Sciatic nerve (tissue), 2 donors: ENCODE measurements at regions not wholly inside any gene's neighbourhood (a gene's known extent, or its start where the extent isn't known, plus 50 kb on each side); places are given as distances from the start of the nearest gene placed in this dataset.
"Not testable (repeated sequence)": the region's sequence is repeated elsewhere in the genome, so short reads cannot be mapped to it uniquely, and the experiment has no call there.

Source experiments
- ATAC-seq: fragments of 200-7000 bp; cut with Tn5 transposase; one replicate; pipeline ENCODE4 v1.9.1; 2020; ENCODE audit warnings: mild to moderate bottlenecking, moderate library complexity
- DNase-seq: peaks from one replicate; pipeline ENCODE4 v3.0.0-alpha.2; 2020; ENCODE audit warnings: low spot score
- intact Hi-C: fragments of 100-400 bp; cut with DNase I; formaldehyde crosslinking; loops from one replicate; pipeline ENCODE4 v1.14.2; 2022
- donor health status: DM: no; HTN: no; CAD: no.
- donor health status: DM: no; HTN: no; CAD: no.

- no peak for DNase-seq
- ATAC-seq, result no peak
- intact Hi-C loops, result no loop called here
Observed at GRCh38 chr6:8192067-8192466, 89.7 kb upstream of the EEF1E1 start.

- DNase-seq (no peak), ATAC-seq (no peak)
- intact Hi-C loops, result no loop called here
Observed at GRCh38 chr6:8191629-8192028, 89.3 kb upstream of the EEF1E1 start.

GRCh38 chr6:8187209-8187608, 84.9 kb upstream of the EEF1E1 start:
- no peak for DNase-seq
- intact Hi-C loops, result no loop called here
- no peak for ATAC-seq

- DNase-seq (no peak), ATAC-seq (no peak)
- intact Hi-C loops, result no loop called here
Observed at GRCh38 chr6:8182902-8183665, 80.7 kb upstream of the EEF1E1 start.

- ATAC-seq (no peak), DNase-seq (no peak)
- intact Hi-C loops, result no loop called here
Observed at GRCh38 chr6:8181951-8182845, 79.8 kb upstream of the EEF1E1 start.

GRCh38 chr6:8181160-8181881, 79.0 kb upstream of the EEF1E1 start:
- intact Hi-C loops, result no loop called here
- DNase-seq (no peak), ATAC-seq (no peak)

- DNase-seq (no peak), ATAC-seq (peak; percentile 24)
- intact Hi-C loops, result no loop called here
Observed at GRCh38 chr6:8180327-8181159, 78.2 kb upstream of the EEF1E1 start.

- DNase-seq (no peak), ATAC-seq (no peak)
- intact Hi-C loops, result no loop called here
Observed at GRCh38 chr6:8177721-8178120, 75.4 kb upstream of the EEF1E1 start.

- intact Hi-C loops, result no loop called here
- ATAC-seq, result no peak
Observed at GRCh38 chr6:8175046-8175777, 72.9 kb upstream of the EEF1E1 start.

GRCh38 chr6:8174571-8174970, 72.2 kb upstream of the EEF1E1 start:
- intact Hi-C loops, result no loop called here
- ATAC-seq, result no peak
- DNase-seq, result no peak

More at GRCh38 chr6:8175046-8175777, 72.9 kb upstream of the EEF1E1 start:
- no peak for DNase-seq

GRCh38 chr6:8172530-8172929, 70.2 kb upstream of the EEF1E1 start:
- no peak for DNase-seq
- intact Hi-C loops, result no loop called here
- ATAC-seq, result no peak

- intact Hi-C loops, result no loop called here
- DNase-seq (no peak), ATAC-seq (no peak)
Observed at GRCh38 chr6:8170754-8171153, 68.4 kb upstream of the EEF1E1 start.

GRCh38 chr6:8170245-8170644, 67.9 kb upstream of the EEF1E1 start:
- ATAC-seq, result no peak
- no peak for DNase-seq
- intact Hi-C loops, result no loop called here

GRCh38 chr6:8166156-8166555, 63.8 kb upstream of the EEF1E1 start:
- intact Hi-C loops, result no loop called here
- ATAC-seq, result no peak
- DNase-seq, result no peak

GRCh38 chr6:8165008-8165407, 62.7 kb upstream of the EEF1E1 start:
- intact Hi-C loops, ATAC-seq: not testable (repeated sequence)

GRCh38 chr6:8164281-8164680, 61.9 kb upstream of the EEF1E1 start:
- ATAC-seq, DNase-seq, intact Hi-C loops: not testable (repeated sequence)

More at GRCh38 chr6:8165008-8165407, 62.7 kb upstream of the EEF1E1 start:
- not testable (repeated sequence) for DNase-seq

GRCh38 chr6:8159966-8160365, 57.6 kb upstream of the EEF1E1 start:
- DNase-seq (no peak), ATAC-seq (no peak)
- intact Hi-C loops, result no loop called here

GRCh38 chr6:8157839-8158238, 55.5 kb upstream of the EEF1E1 start:
- DNase-seq (no peak), ATAC-seq (no peak)
- intact Hi-C loops, result no loop called here
